Epithelial cell of esophagus (primary cell): ENCODE measurements at regions not wholly inside any gene's neighbourhood (a gene's known extent, or its start where the extent isn't known, plus 50 kb on each side); places are given as distances from the start of the nearest gene placed in this dataset.

Source experiments
- DNase-seq: peaks from one replicate; pipeline ENCODE4 v3.0.0; 2010; ENCODE audit warnings: low read depth
- H3K4me3 ChIP-seq: 2 replicates; pipeline ENCODE4 v1.5.1; 2011; ENCODE audit warnings: mild to moderate bottlenecking, low read length, control low read depth
- TF ChIP-seq, protein P1 (sequence below): IDR thresholded peaks from 2 replicates; pipeline ENCODE4 v1.5.1; 2011; ENCODE audit warnings: low read depth, mild to moderate bottlenecking, low read length, control low read depth, inconsistent platforms; ENCODE audit not compliant: insufficient read depth; ENCODE audit errors: missing control alignments

DNA sequence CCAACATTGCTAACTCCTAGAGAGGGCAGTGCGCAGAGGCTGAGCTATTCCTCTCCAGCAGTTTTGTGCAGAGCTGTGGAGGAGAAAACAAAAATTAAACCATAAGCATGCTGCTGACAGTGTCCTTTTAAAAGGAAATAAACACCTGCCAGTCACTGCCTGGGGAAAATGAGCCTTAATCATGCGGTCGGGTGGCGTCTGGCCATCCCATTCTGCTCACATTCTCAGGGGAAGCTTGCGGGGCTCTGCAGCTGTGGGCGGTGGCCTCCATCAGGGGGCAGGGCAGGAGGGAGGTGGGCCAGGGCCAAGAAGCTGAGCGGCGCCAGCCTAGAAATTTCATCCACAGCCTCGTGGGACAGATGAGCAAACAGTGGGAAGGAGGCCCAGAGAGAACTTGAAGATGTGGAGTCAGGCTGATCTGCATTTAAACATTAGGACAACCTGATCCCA lies 71.0 kb upstream of the TP53I11 start:
- no peak for DNase-seq
- TF ChIP-seq, protein P1, sequence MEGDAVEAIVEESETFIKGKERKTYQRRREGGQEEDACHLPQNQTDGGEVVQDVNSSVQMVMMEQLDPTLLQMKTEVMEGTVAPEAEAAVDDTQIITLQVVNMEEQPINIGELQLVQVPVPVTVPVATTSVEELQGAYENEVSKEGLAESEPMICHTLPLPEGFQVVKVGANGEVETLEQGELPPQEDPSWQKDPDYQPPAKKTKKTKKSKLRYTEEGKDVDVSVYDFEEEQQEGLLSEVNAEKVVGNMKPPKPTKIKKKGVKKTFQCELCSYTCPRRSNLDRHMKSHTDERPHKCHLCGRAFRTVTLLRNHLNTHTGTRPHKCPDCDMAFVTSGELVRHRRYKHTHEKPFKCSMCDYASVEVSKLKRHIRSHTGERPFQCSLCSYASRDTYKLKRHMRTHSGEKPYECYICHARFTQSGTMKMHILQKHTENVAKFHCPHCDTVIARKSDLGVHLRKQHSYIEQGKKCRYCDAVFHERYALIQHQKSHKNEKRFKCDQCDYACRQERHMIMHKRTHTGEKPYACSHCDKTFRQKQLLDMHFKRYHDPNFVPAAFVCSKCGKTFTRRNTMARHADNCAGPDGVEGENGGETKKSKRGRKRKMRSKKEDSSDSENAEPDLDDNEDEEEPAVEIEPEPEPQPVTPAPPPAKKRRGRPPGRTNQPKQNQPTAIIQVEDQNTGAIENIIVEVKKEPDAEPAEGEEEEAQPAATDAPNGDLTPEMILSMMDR = no peak

DNA sequence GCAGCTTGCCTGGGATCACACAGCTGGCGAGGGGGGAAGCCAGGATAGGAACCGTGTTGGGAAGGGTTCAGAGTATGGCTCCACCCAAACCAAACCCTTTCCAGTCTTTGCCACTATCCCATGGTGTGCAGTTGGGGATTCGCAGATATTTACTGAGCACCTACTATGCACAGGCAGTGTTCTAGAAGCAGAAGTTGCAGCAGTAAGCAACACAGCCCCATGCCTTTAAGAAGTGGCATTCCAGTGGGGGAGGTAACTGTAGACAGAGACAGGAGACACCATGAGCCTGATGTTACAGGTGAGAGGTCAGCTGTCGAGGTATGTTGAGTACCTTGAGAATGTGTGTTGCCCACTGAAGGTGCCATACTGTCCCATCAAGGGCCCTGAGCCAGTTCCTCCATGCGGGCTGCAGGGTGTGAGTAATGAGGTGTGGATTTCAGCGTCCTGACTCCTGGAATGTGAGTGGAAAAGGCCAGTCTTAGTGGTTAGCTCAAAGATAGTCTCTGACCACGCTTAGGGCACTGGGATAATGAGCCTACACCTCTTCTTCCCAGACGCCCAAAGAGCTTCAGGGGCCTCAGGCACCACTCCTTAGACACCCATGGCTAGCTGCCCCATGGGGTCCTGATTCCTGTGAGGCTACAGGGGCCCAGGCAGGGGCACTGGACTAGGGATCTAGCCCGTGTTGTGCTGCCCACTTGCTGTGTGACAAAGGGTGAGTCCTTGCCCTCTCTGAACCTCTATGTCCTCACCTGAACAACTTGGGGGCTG lies 71.8 kb upstream of the TP53I11 start:
- H3K4me3 ChIP-seq = no peak overlapping the region
- TF ChIP-seq, protein P1 = no peak
- DNase-seq = no peak

More for the DNA sequence above, 71.0 kb upstream of the TP53I11 start:
- no peak overlapping the region for H3K4me3 ChIP-seq

DNA sequence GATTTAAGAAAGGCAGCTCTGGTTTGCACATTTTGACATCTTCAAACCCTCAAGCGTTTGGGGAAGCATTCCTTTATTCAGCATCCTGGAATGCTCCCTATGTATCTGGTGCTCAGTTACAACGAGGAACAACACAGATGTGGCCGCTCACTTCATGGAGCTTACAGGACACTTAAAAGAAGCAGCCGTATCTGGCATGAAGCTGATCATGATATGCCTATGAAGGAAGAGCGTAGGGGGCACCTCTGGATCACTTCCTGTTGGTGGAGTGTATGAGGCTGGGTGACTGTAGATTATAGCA lies 72.3 kb upstream of the TP53I11 start:
- no peak for DNase-seq
- no peak overlapping the region for H3K4me3 ChIP-seq
- TF ChIP-seq, protein P1 = no peak

DNA sequence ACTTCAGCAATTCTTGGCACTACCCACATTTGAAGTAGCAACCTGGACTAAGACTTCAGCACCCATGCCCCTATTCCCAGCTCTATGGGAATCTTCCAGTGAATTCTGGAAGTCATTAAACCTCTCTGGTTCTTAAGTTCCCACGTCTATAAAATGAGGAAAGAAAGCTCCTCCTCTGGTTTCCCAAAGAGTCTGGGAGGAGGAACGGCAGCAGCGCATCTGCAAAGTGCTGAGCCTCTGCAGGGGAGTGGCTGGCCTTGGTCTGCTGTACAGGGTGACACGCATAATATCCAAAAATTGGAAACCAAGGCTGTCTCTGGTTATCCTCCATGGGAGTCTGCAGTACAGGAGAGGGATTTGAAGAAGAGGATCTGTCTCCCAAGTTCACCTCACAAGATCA lies 73.6 kb upstream of the TP53I11 start:
- TF ChIP-seq, protein P1 = no peak
- no peak for DNase-seq

DNA sequence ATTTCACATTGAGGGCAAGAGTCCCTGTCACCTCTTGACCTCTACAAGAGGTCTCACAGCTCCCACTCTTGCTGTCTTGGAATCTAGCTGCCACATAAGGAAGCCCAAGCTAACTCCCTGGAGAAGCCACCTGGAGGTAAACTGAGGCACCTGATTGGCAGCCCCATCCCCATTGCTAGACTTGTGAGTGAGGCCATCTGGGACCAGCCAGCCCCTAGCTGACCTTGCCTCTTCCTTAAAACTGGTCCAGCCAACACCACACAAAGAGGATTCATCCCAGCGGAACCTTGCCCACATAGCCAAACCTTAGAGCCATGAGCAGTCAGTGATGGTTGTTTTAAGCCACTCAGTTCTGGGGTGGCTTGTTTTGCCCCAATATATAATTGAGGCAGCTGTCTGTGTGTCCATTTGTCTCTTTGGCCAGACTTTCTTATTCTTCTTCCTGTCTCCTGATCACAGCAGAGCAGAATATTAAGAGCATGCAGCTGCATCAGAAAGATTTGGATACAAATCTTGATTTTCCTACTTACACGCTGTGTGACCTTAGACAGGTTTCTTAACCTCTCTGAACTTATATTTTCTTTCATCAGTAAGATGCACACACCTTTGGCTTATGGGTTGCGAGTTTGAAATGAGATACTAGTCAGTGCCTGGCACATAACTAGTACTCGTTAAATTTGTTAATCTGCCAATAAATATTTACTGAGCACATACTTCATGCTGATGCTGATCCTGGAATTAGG lies 74.3 kb upstream of the TP53I11 start:
- no peak overlapping the region for H3K4me3 ChIP-seq
- no peak for DNase-seq
- TF ChIP-seq, protein P1 = no peak

More for the DNA sequence above, 73.6 kb upstream of the TP53I11 start:
- no peak overlapping the region for H3K4me3 ChIP-seq

DNA sequence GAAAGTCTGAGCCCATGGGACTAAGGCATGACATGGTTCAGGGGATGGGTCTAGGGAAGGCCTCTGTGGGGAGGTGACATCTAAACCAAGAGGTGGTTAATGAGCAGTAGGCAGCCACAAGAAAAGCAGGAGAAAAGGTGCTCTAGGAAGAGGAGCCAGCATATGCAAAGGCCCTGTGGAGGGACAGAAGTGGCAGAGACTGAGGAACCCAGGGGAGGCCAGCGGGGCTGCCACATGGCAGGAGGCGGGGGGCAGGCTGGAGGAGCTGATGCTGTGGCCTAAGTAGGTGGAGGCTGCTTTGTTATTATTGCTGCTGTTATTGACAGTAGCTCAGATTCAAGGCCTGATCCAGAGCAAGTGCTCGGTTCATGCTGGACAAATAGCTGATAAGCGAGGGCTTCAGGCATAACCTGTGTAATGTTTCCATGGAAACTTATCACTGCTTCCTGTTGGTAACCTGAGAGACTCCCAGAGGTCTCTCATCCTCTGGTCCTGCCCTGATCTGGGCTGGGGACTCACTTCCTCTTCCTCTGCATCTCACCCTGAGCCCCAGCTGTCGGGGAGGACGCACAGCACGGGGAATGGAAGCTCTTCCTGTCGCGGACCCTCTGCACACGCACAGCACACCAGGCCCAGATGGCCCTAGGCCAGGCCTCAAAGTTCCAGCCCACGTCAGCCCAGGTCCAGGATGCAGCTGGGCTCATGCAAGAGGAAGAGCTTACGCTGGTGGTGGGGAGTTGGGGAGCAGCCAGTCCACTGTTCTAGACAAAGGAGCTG lies 75.2 kb upstream of the TP53I11 start:
- TF ChIP-seq, protein P1 = no peak
- no peak for DNase-seq
- H3K4me3 ChIP-seq = no peak overlapping the region
